Astrocyte of the spinal cord (primary cell): ENCODE measurements at regions not wholly inside any gene's neighbourhood (a gene's known extent, or its start where the extent isn't known, plus 50 kb on each side); places are given as distances from the start of the nearest gene placed in this dataset.

Experiments
- DNase-seq: peaks from one replicate; pipeline ENCODE4 v3.0.0; 2011; ENCODE audit warnings: low read depth, low spot score
- H3K4me3 ChIP-seq: 2 replicates; pipeline ENCODE4 v1.5.1; 2011; ENCODE audit warnings: low read depth, mild to moderate bottlenecking, low read length, moderate library complexity
- CTCF ChIP-seq: IDR thresholded peaks from 2 replicates; pipeline ENCODE4 v1.5.1; 2012; ENCODE audit warnings: low read depth, mild to moderate bottlenecking, low read length, inconsistent platforms
- in situ Hi-C: cut with HindIII; loops from 2 replicates; pipeline ENCODE4 v1.10.0; 2017; ENCODE audit warnings: low sequenced_read_pairs

GRCh38 chr5:143879646-143880045, 67.7 kb downstream of the HMHB1 start:
- in situ Hi-C loops, result no loop called here
- peak; percentile 43 for DNase-seq

GRCh38 chr5:143880178-143880577, 68.2 kb downstream of the HMHB1 start:
- in situ Hi-C loops, result no loop called here
- peak; percentile 20 for DNase-seq
- H3K4me3 ChIP-seq, result no peak overlapping the region
- TF ChIP-seq CTCF, result no peak

More at GRCh38 chr5:143879646-143880045, 67.7 kb downstream of the HMHB1 start:
- H3K4me3 ChIP-seq, result no peak overlapping the region
- TF ChIP-seq CTCF, result no peak

- no peak for TF ChIP-seq CTCF
- peak; percentile 14 for DNase-seq
- in situ Hi-C loops, result no loop called here
- H3K4me3 ChIP-seq, result no peak overlapping the region
Measured at GRCh38 chr5:143882520-143882919, 70.6 kb downstream of the HMHB1 start.

- TF ChIP-seq CTCF, result no peak
- DNase-seq, result no peak
- in situ Hi-C loops, result no loop called here
- no peak overlapping the region for H3K4me3 ChIP-seq
Measured at GRCh38 chr5:143886096-143886495, 74.1 kb downstream of the HMHB1 start.

GRCh38 chr5:143886651-143887638, 75.0 kb downstream of the HMHB1 start:
- no peak overlapping the region for H3K4me3 ChIP-seq
- in situ Hi-C loops, result no loop called here
- no peak for TF ChIP-seq CTCF
- peak; percentile 74 for DNase-seq

GRCh38 chr5:143887903-143888665, 76.1 kb downstream of the HMHB1 start:
- no peak overlapping the region for H3K4me3 ChIP-seq
- DNase-seq, result peak; percentile 89
- in situ Hi-C loops, result no loop called here
- no peak for TF ChIP-seq CTCF
